ENCODE measurements at regions not wholly inside any gene's neighbourhood (a gene's known extent, or its start where the extent isn't known, plus 50 kb on each side); places are given as distances from the start of the nearest gene placed in this dataset.

- no peak for TF ChIP-seq TCF3 (CRISPR knock-in tag; IDR thresholded peaks at IDR 0.05)
- TF ChIP-seq HIVEP1 (CRISPR knock-in tag; IDR thresholded peaks at IDR 0.05): no peak
Observed at GRCh38 chr12:98422812-98423211, 92.6 kb upstream of the TMPO start.

Measured in K562 (cell line).